Fibroblast of pulmonary artery (primary cell): ENCODE measurements at regions not wholly inside any gene's neighbourhood (a gene's known extent, or its start where the extent isn't known, plus 50 kb on each side); places are given as distances from the start of the nearest gene placed in this dataset.

Experiments
- DNase-seq: peaks from one replicate; pipeline ENCODE4 v3.0.0-alpha.2; 2010; ENCODE audit warnings: low read depth
- H3K4me3 ChIP-seq: replicated peaks from 2 replicates; pipeline ENCODE4 v1.5.1; 2011; ENCODE audit warnings: low read depth, mild to moderate bottlenecking, control low read depth, low read length, moderate library complexity
- TF ChIP-seq, protein P1 (sequence below): IDR thresholded peaks from 2 replicates; pipeline ENCODE4 v1.5.1; 2011; ENCODE audit warnings: mild to moderate bottlenecking, control low read depth, low read length, inconsistent platforms; ENCODE audit errors: missing control alignments

DNA sequence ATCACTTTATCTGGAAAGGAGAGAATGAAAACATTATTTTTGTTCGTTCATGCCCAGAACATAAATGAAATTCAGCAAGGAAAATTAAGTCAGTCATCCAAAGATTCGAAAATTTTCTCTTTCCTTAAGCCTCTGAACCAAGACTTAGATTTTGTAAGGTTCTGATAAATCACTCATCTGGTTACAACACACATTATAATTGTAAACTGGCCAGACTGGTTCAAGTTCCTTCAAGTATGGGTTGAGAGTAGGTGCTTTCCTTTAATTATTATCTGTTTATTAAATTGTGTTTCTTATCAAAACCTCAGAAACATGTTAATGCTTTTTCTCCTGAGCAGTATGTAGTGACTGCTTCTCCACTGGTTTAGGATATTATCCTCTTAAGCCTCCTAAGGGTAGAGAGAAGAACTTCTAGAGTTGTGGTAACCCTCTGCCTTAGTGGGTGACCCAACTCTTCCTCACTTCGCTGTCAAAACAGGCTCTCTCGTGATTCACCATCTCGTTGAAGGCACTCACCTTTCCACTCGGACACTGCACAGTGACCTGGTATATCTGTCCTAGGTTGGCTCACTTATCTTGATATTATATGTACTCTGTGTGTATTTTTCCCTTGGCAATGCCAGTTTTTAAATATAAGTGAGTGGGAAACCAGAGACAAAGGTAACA lies 325.9 kb downstream of the PAX3 start:
- TF ChIP-seq, protein P1, sequence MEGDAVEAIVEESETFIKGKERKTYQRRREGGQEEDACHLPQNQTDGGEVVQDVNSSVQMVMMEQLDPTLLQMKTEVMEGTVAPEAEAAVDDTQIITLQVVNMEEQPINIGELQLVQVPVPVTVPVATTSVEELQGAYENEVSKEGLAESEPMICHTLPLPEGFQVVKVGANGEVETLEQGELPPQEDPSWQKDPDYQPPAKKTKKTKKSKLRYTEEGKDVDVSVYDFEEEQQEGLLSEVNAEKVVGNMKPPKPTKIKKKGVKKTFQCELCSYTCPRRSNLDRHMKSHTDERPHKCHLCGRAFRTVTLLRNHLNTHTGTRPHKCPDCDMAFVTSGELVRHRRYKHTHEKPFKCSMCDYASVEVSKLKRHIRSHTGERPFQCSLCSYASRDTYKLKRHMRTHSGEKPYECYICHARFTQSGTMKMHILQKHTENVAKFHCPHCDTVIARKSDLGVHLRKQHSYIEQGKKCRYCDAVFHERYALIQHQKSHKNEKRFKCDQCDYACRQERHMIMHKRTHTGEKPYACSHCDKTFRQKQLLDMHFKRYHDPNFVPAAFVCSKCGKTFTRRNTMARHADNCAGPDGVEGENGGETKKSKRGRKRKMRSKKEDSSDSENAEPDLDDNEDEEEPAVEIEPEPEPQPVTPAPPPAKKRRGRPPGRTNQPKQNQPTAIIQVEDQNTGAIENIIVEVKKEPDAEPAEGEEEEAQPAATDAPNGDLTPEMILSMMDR = no peak
- H3K4me3 ChIP-seq = no peak overlapping the region
- no peak for DNase-seq

DNA sequence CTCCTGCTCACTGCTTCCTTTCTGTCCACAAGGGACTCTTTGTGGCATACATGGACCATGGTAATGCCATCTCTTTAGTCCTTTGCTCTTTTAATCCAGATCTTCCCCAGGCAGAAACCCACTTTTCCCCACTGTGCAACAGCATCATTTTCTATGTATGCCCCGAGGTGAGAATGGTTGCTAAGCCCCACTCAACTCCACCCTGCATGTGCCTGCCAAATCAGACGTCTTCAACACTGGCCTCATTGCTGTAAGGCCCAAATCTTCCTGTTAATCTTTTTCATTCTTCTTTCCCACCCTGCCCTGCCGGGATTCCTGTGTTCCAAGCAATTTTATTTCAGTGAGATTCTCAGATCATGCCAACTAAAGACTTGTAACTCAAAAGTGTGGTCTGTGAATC lies 328.4 kb downstream of the PAX3 start:
- TF ChIP-seq, protein P1 = no peak
- no peak overlapping the region for H3K4me3 ChIP-seq
- DNase-seq = no peak

DNA sequence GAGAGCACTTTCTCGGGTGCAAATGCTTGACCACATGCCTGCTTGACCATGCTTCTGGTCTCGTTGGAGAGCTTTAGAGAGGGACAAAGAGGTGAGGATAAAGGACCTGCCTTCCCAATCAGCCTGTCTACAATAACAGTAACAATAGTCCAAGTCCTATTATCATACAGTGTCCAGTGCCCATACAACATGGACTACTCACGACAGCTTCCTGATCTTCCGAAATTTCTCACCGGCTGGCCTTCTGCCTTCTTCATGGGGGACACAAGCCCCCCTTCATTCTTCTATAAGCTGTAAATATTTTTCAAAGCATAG lies 329.0 kb downstream of the PAX3 start:
- TF ChIP-seq, protein P1 = no peak
- no peak for DNase-seq

DNA sequence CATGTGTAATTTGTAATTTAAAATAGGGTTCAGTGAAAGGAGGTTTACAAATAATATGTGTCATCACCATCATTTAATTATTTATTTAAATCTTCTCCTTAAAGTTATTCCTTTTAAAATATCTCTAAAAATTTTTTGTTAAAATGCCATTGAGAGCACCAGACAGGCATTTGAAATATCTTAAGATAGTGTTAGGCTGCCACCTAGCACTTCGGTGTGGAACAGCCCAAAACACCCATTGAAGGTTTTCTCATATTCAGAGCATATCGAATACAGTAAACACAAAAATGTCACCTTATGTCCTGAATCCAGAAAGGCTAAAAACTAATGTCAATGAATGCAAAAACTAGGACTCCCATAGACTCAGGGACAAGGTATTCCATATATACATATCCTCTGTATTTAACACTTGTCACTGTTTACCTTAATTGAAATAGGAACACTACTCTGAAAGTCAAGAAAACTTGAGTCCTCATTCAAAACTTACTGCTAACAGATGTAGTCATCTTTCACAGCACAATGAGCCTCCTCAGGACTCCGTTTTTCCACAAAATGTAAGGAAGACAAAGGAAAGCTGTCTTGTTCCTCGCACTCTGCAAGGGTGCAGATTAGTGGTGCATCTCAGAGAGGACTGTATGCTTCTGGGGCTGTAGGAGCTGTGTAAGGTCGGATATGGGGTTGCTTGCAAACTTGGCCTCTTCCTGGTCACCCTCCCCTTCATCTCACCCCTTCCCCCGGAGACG lies 329.5 kb downstream of the PAX3 start:
- DNase-seq = peak; percentile 60
- H3K4me3 ChIP-seq = no peak overlapping the region
- TF ChIP-seq, protein P1 = peak; percentile 71

More for the DNA sequence above, 329.0 kb downstream of the PAX3 start:
- no peak overlapping the region for H3K4me3 ChIP-seq

DNA sequence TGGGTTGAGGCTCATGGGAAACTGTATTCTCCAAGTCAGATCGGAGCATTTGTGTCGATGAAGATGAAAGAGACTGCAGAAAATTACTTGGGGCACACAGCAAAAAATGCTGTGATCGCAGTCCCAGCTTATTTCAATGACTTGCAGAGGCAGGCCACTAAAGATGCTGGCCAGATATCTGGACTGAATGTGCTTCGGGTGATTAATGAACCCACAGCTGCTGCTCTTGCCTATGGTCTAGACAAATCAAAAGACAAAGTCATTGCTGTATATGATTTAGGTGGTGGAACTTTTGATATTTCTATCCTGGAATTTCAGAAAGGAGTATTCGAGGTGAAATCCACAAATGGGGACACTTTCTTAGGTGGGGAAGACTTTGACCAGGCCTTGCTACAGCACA lies 336.6 kb downstream of the PAX3 start:
- TF ChIP-seq, protein P1 = no peak
- no peak overlapping the region for H3K4me3 ChIP-seq
- no peak for DNase-seq

DNA sequence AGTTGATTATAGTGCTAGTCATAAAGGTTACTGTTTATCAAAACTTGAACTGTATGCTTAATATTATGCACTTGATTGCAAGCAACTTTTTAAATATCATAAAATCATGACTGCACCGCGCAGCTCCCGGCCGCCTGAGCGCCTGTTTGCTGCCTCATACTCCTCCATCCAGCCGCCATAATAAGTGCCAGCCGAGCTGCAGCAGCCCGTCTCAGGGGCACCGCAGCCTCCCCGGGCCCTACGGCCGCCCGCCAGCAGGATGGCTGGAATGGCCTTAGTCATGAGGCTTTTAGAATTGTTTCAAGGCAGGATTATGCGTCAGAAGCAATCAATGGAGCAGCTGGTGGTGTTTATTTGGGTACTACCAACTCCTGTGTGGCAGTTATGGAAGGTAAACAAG lies 337.2 kb downstream of the PAX3 start:
- DNase-seq = no peak
- no peak overlapping the region for H3K4me3 ChIP-seq
- TF ChIP-seq, protein P1 = no peak

DNA sequence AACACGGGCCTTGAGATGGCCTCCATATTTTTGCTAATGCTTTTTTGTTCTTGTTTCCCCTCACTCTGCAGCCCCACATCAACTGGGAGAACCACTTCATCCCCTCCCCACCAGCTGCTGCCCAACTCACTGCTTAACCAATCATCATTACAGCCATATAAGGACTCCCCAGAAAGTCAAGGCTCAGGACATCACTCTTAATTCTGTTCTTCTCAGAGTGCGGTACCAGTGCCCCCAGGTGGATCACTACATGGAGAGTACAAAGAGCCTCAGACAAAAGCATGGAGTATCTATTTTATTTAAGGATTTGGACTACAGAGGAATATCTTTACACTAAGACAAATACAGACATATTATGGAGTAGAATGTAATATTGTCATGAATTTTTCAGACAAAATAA lies 340.6 kb downstream of the PAX3 start:
- DNase-seq = peak; percentile 7
- TF ChIP-seq, protein P1 = no peak
- no peak overlapping the region for H3K4me3 ChIP-seq
